B cell (primary cell): ENCODE measurements at regions not wholly inside any gene's neighbourhood (a gene's known extent, or its start where the extent isn't known, plus 50 kb on each side); places are given as distances from the start of the nearest gene placed in this dataset.

Experiments
- ATAC-seq: fragments of 200-7000 bp; cut with Tn5 transposase; one replicate; pipeline ENCODE4 v1.10.0; 2021; ENCODE audit warnings: low read depth, mild to moderate bottlenecking, moderate number of reproducible peaks, moderate library complexity
- CTCF ChIA-PET: fragments of 350-600 bp; sonication (Branson Sonifier 250); formaldehyde crosslinking; loops from one replicate; lab custom pipeline; 2021; ENCODE audit warnings: antibody characterized with exemption, inconsistent platforms; lab: Charles Lee
- POLR2A ChIA-PET: fragments of 350-600 bp; sonication (Branson Sonifier 250); formaldehyde crosslinking; loops from one replicate; lab custom pipeline; 2021; ENCODE audit warnings: antibody characterized with exemption; lab: Charles Lee
- DNase-seq: peaks from one replicate; pipeline ENCODE4 v3.0.0; 2013
- H2AFZ ChIP-seq: 2 replicates; pipeline ENCODE4 v1.6.1; 2012; ENCODE audit warnings: mild to moderate bottlenecking, low read depth, low read length; ENCODE audit not compliant: insufficient read depth, poor library complexity, severe bottlenecking
- H3K27ac ChIP-seq, 2 donors: 1 replicate in 1 of 2; 2 replicates in 1 of 2; pipeline ENCODE4 v1.5.1; 2012 to 2013; ENCODE audit warnings: low read length in 2 of 2, mild to moderate bottlenecking in 2 of 2, moderate library complexity in 1 of 2
- H3K27me3 ChIP-seq, 4 experiments: fragments of 200-600 bp in 1 of 4; sonication (generic) in 1 of 4; replicated peaks in 1 of 4; 1 replicate in 2 of 4; 2 replicates in 2 of 4; pipeline versions ENCODE4 v1.6.1 to v1.7.0; 2013 to 2016; ENCODE audit warnings: low read length in 3 of 4, mild to moderate bottlenecking in 2 of 4, mixed read lengths in 1 of 4, moderate library complexity in 1 of 4; ENCODE audit not compliant: insufficient read depth in 4 of 4, control insufficient read depth in 3 of 4; ENCODE audit errors: control extremely low read depth in 1 of 4
- H3K36me3 ChIP-seq, 2 experiments: replicated peaks in 1 of 2; 1 replicate in 1 of 2; 2 replicates in 1 of 2; pipeline versions ENCODE4 v1.6.1 to v1.7.1; 2013; ENCODE audit warnings: low read length in 1 of 2; ENCODE audit not compliant: insufficient read depth in 2 of 2, control insufficient read depth in 1 of 2; ENCODE audit errors: control extremely low read depth in 1 of 2, extremely low read depth in 1 of 2
- H3K4me1 ChIP-seq, 2 donors: fragments of 200-600 bp in 1 of 2; sonication (generic) in 1 of 2; 1 replicate in 1 of 2; 2 replicates in 1 of 2; pipeline versions ENCODE4 v1.5.1 to v1.6.1; 2013 to 2017; ENCODE audit warnings: low read length in 2 of 2; ENCODE audit not compliant: control insufficient read depth in 2 of 2, insufficient read depth in 2 of 2
- H3K4me2 ChIP-seq: replicated peaks from 2 replicates; pipeline ENCODE3; 2012; ENCODE audit warnings: mild to moderate bottlenecking, low read depth, low read length; ENCODE audit not compliant: poor library complexity, severe bottlenecking
- H3K4me3 ChIP-seq, 5 experiments: fragments of 200-600 bp in 1 of 5; sonication (generic) in 1 of 5; 1 replicate in 3 of 5; 2 replicates in 2 of 5; pipeline versions ENCODE4 v1.5.1 to v1.7.0; 2011 to 2016; ENCODE audit warnings: low read length in 4 of 5, mild to moderate bottlenecking in 4 of 5, low read depth in 2 of 5, control low read depth in 1 of 5, moderate library complexity in 1 of 5; ENCODE audit not compliant: insufficient read depth in 1 of 5; ENCODE audit errors: control extremely low read depth in 1 of 5, extremely low read depth in 1 of 5
- H3K79me2 ChIP-seq: fragments of 200-600 bp; sonication (generic); one replicate; pipeline ENCODE4 v1.6.0; 2016; ENCODE audit warnings: low read length; ENCODE audit not compliant: control insufficient read depth, insufficient read depth
- H3K9ac ChIP-seq: fragments of 200-600 bp; sonication (generic); 2 replicates; pipeline ENCODE4 v1.6.1; 2017; ENCODE audit warnings: mild to moderate bottlenecking, low read length, moderate library complexity
- H3K9me3 ChIP-seq, 3 donors: one replicate each; pipeline versions ENCODE4 v1.6.1 to v1.7.1; 2013; ENCODE audit warnings: low read length in 2 of 3; ENCODE audit not compliant: control insufficient read depth in 2 of 3, insufficient read depth in 1 of 3; ENCODE audit errors: control extremely low read depth in 1 of 3
- H4K20me1 ChIP-seq: 2 replicates; pipeline ENCODE4 v1.6.0; 2012; ENCODE audit warnings: mild to moderate bottlenecking, low read length; ENCODE audit not compliant: insufficient read depth, control insufficient read depth, poor library complexity, severe bottlenecking
- H3K27ac Mint-ChIP-seq: one replicate; pipeline ENCODE4 v1.8.0; 2021; ENCODE audit warnings: mixed read lengths
- H3K27me3 Mint-ChIP-seq: one replicate; pipeline ENCODE4 v1.8.0; 2021; ENCODE audit warnings: mixed read lengths
- H3K4me1 Mint-ChIP-seq: one replicate; pipeline ENCODE4 v1.8.0; 2021; ENCODE audit warnings: mixed read lengths
- H3K4me3 Mint-ChIP-seq: one replicate; pipeline ENCODE4 v1.8.0; 2021; ENCODE audit warnings: mixed read lengths
- H3K9me3 Mint-ChIP-seq: one replicate; pipeline ENCODE4 v1.8.0; 2022; ENCODE audit warnings: mixed read lengths; ENCODE audit not compliant: insufficient read depth
- CTCF ChIP-seq: fragments of 200-600 bp; IDR thresholded peaks from one replicate; pipeline ENCODE4 v1.8.0; 2022; ENCODE audit warnings: antibody characterized with exemption, mild to moderate bottlenecking
- EZH2 ChIP-seq: IDR thresholded peaks from 2 replicates; pipeline ENCODE4 v1.6.1; 2012; ENCODE audit warnings: borderline replicate concordance, low read depth, mild to moderate bottlenecking, moderate library complexity, low read length; ENCODE audit not compliant: insufficient read depth, poor library complexity, severe bottlenecking
- WGBS: methylation state at CpG from one replicate; pipeline ENCODE4 v1.1.5; 2013; ENCODE audit warnings: missing lambda C conversion rate; ENCODE audit not compliant: insufficient coverage; 5-methylcytosine and 5-hydroxymethylcytosine counted together
- intact Hi-C: fragments of 100-400 bp; cut with micrococcal nuclease; formaldehyde crosslinking; loops from one replicate; pipeline ENCODE4 v1.10.0; 2022

GRCh38 chr2:102892698-102893310 is 131.0 kb downstream of the TMEM182 start:
- Histone ChIP-seq H2AFZ (no peak overlapping the region), H3K9me3 (peaks cover 0 to 1% (median 0%) of the 10 kb centered on the region in 3 donors), H4K20me1 (no peaks in the 10 kb centered on the region), H3K9ac (no peak overlapping the region), H3K27me3 (no peaks in the 10 kb centered on the region), H3K79me2 (no peaks in the 10 kb centered on the region), H3K36me3 (no peaks in the 10 kb centered on the region), H3K4me3 (no peak overlapping the region), H3K4me2 (no peak overlapping the region), H3K27ac (no peak overlapping the region), H3K4me1 (no peaks in the 10 kb centered on the region)
- 95% methylated on average over 4 of the region's 10 CpGs for WGBS
- no peaks in the 10 kb centered on the region for H3K27me3 Mint-ChIP-seq
- no peak overlapping the region for H3K4me3 Mint-ChIP-seq
- ATAC-seq = no peak
- ChIA-PET POLR2A (no interaction called here), CTCF (no interaction called here)
- intact Hi-C loops = no loop called here
- no peak for DNase-seq
- H3K4me1 Mint-ChIP-seq = no peaks in the 10 kb centered on the region
- no peaks in the 10 kb centered on the region for H3K9me3 Mint-ChIP-seq
- TF ChIP-seq EZH2 (no peak), CTCF (no peak)
- no peak overlapping the region for H3K27ac Mint-ChIP-seq

DNA sequence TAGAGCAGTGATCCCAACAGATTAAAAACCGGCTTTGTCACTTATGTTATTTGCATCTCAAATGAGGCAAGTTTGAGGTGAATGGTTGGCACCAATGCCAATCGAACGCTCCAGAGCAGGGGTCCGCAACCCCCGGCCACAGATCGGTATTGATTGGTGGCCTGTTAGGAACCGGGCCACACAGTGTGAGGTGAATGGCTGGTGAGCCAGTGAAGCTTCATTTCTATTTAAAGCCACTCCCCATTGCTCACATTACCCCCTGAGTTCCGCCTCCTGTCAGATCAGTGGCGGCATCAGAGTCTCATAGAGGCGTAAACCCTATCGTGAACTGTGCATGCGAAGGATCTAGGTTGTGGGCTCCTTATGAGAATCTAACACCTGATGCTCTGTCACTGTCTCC is 132.0 kb downstream of the TMEM182 start:
- Histone ChIP-seq H3K9ac (no peak overlapping the region), H3K4me2 (no peak overlapping the region), H3K4me1 (no peaks in the 10 kb centered on the region), H3K27me3 (no peaks in the 10 kb centered on the region), H3K79me2 (no peaks in the 10 kb centered on the region), H3K4me3 (no peak overlapping the region), H4K20me1 (no peaks in the 10 kb centered on the region), H3K27ac (no peak overlapping the region), H3K36me3 (no peaks in the 10 kb centered on the region), H3K9me3 (peaks cover 0 to 1% (median 0%) of the 10 kb centered on the region in 3 donors), H2AFZ (no peak overlapping the region)
- TF ChIP-seq CTCF (no peak), EZH2 (no peak)
- WGBS = no CpG with 5 or more reads among the region's 12 CpGs
- DNase-seq (no peak), ATAC-seq (no peak)
- intact Hi-C loops = no loop called here
- ChIA-PET POLR2A (no interaction called here), CTCF (no interaction called here)
- Mint-ChIP-seq H3K4me3 (no peak overlapping the region), H3K9me3 (no peaks in the 10 kb centered on the region), H3K4me1 (no peaks in the 10 kb centered on the region), H3K27ac (no peak overlapping the region), H3K27me3 (no peaks in the 10 kb centered on the region)
